SK-N-SH (cell line): ENCODE measurements at regions not wholly inside any gene's neighbourhood (a gene's known extent, or its start where the extent isn't known, plus 50 kb on each side); places are given as distances from the start of the nearest gene placed in this dataset.
"Not testable (repeated sequence)": the region's sequence is repeated elsewhere in the genome, so short reads cannot be mapped to it uniquely, and the experiment has no call there.

Experiments
- GATA2 ChIP-seq: sonication (generic); formaldehyde crosslinking; IDR thresholded peaks from 2 replicates; pipeline ENCODE4 v1.5.0; 2020; ENCODE audit warnings: mild to moderate bottlenecking, missing genetic modification reagents
- NFIC ChIP-seq: IDR thresholded peaks from 2 replicates; pipeline ENCODE4 v1.4.0; 2012; ENCODE audit warnings: borderline replicate concordance
- SIN3A ChIP-seq: IDR thresholded peaks from 2 replicates; pipeline ENCODE4 v1.6.1; 2012; ENCODE audit warnings: low read depth, mild to moderate bottlenecking, low read length, moderate library complexity, borderline replicate concordance
- TAF1 ChIP-seq: IDR thresholded peaks from 2 replicates; pipeline ENCODE4 v1.6.1; 2012; ENCODE audit warnings: low read depth, mild to moderate bottlenecking, low read length, moderate library complexity, borderline replicate concordance
- TCF12 ChIP-seq: IDR thresholded peaks from 2 replicates; pipeline ENCODE4 v1.4.0; 2012

DNA sequence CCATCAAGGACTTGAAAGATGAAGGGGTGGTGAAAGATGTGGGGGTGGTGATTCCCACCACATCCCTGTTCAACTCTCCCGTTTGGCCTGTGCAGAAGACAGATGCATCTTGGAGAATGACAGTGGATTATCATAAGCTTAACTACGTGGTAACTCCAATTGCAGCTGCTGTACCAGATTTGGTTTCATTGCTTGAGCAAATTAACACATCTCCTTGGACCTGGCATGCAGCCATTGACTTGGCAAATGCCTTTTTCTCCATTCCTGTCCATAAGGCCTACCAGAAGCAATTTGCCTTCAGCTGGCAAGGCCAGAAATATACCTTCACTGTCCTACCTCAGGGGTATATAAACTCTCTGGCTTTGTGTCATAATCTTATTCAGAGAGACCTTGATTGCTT, 746.3 kb downstream of the DNAH5 start:
- TF ChIP-seq NFIC; SIN3A; GATA2 (CRISPR knock-in tag); TAF1; TCF12: not testable (repeated sequence)
